Lower leg skin (tissue), 4 donors: ENCODE measurements at regions not wholly inside any gene's neighbourhood (a gene's known extent, or its start where the extent isn't known, plus 50 kb on each side); places are given as distances from the start of the nearest gene placed in this dataset.

Source experiments
- DNase-seq, 2 donors: peaks; one replicate each; pipeline ENCODE4 v3.0.0-alpha.2; 2019; ENCODE audit warnings: low spot score in 2 of 2
- H3K4me3 ChIP-seq: fragments of 200-600 bp; sonication (generic); 2 replicates; pipeline ENCODE4 v1.5.1; 2017; ENCODE audit warnings: mild to moderate bottlenecking, low read depth; ENCODE audit not compliant: poor library complexity, severe bottlenecking
- CTCF ChIP-seq, 3 donors: fragments of 450-650 bp; IDR thresholded peaks; one replicate each; pipeline ENCODE4 v1.5.1; 2016; ENCODE audit warnings: antibody characterized with exemption in 3 of 3, mild to moderate bottlenecking in 3 of 3, moderate library complexity in 2 of 3
- POLR2A ChIP-seq, 2 donors: fragments of 450-650 bp; IDR thresholded peaks; one replicate each; pipeline ENCODE4 v1.6.1; 2016 to 2017; ENCODE audit warnings: antibody characterized with exemption in 2 of 2, mild to moderate bottlenecking in 1 of 2, moderate library complexity in 1 of 2
- WGBS, 2 donors: methylation state at CpG; one replicate each; pipeline ENCODE4 v1.1.5; 2018; 5-methylcytosine and 5-hydroxymethylcytosine counted together
- intact Hi-C: fragments of 100-400 bp; cut with DNase I; formaldehyde crosslinking; loops from one replicate; pipeline ENCODE4 v1.15.0; 2023; ENCODE audit warnings: low total_unique reads

GRCh38 chr7:121505540-121506182 lies 109.6 kb upstream of the FAM3C start:
- intact Hi-C loops: no loop called here
- no peak overlapping the region for H3K4me3 ChIP-seq
- DNase-seq: no peak
- no peak for TF ChIP-seq POLR2A (IDR thresholded peaks at IDR 0.05)
- TF ChIP-seq CTCF (IDR thresholded peaks at IDR 0.05): no peak
- 84 to 90% methylated on average over 6 of the region's 6 CpGs for WGBS, 2 donors

GRCh38 chr7:121505021-121505420 lies 108.9 kb upstream of the FAM3C start:
- TF ChIP-seq POLR2A (IDR thresholded peaks at IDR 0.05) (no peak), CTCF (IDR thresholded peaks at IDR 0.05) (no peak)
- 86 to 88% methylated on average over 1 of the region's 1 CpG for WGBS, 2 donors
- no peak for DNase-seq
- intact Hi-C loops: no loop called here
- H3K4me3 ChIP-seq: no peak overlapping the region

GRCh38 chr7:121504482-121504881 lies 108.4 kb upstream of the FAM3C start:
- 32 to 38% methylated on average over 4 of the region's 4 CpGs for WGBS, 2 donors
- TF ChIP-seq CTCF (IDR thresholded peaks at IDR 0.05) (no peak), POLR2A (IDR thresholded peaks at IDR 0.05) (no peak)
- peak in 1 of 2 donors; percentile 49 for DNase-seq
- intact Hi-C loops: no loop called here
- H3K4me3 ChIP-seq: no peak overlapping the region

GRCh38 chr7:121503730-121504129 lies 107.6 kb upstream of the FAM3C start:
- no peak for DNase-seq
- no peak overlapping the region for H3K4me3 ChIP-seq
- no peak for TF ChIP-seq CTCF (IDR thresholded peaks at IDR 0.05)
- no peak for TF ChIP-seq POLR2A (IDR thresholded peaks at IDR 0.05)
- 96 to 100% methylated on average over 1 of the region's 1 CpG for WGBS, 2 donors
- intact Hi-C loops: no loop called here

GRCh38 chr7:121503039-121503438 lies 106.9 kb upstream of the FAM3C start:
- DNase-seq: no peak
- intact Hi-C loops: no loop called here
- TF ChIP-seq POLR2A (IDR thresholded peaks at IDR 0.05) (no peak), CTCF (IDR thresholded peaks at IDR 0.05) (no peak)
- WGBS, 2 donors: 67 to 80% methylated on average over 4 of the region's 4 CpGs
- no peak overlapping the region for H3K4me3 ChIP-seq

GRCh38 chr7:121501566-121501965 lies 105.5 kb upstream of the FAM3C start:
- intact Hi-C loops: no loop called here
- DNase-seq: no peak
- TF ChIP-seq CTCF (IDR thresholded peaks at IDR 0.05) (no peak), POLR2A (IDR thresholded peaks at IDR 0.05) (no peak)
- no peak overlapping the region for H3K4me3 ChIP-seq
- WGBS, 2 donors: 87 to 94% methylated on average over 1 of the region's 1 CpG
